Progenitor cell of endocrine pancreas (in vitro differentiated cells): ENCODE measurements at regions not wholly inside any gene's neighbourhood (a gene's known extent, or its start where the extent isn't known, plus 50 kb on each side); places are given as distances from the start of the nearest gene placed in this dataset.

Source experiments
- DNase-seq: peaks from one replicate; pipeline ENCODE4 v3.0.0; 2021; ENCODE audit warnings: low spot score; ENCODE audit not compliant: unreplicated experiment
- H3K27ac Mint-ChIP-seq: 2 replicates; pipeline ENCODE4 v1.8.0; 2021; ENCODE audit warnings: mild to moderate bottlenecking, moderate library complexity, mixed read lengths
- H3K27me3 Mint-ChIP-seq: 2 replicates; pipeline ENCODE4 v1.8.0; 2021; ENCODE audit warnings: mixed read lengths
- H3K36me3 Mint-ChIP-seq: 2 replicates; pipeline ENCODE4 v1.8.0; 2022; ENCODE audit warnings: mixed read lengths; ENCODE audit not compliant: insufficient read depth
- H3K4me1 Mint-ChIP-seq: 2 replicates; pipeline ENCODE4 v1.8.0; 2021; ENCODE audit warnings: low read depth, mixed read lengths
- H3K4me3 Mint-ChIP-seq: 2 replicates; pipeline ENCODE4 v1.8.0; 2021; ENCODE audit warnings: low read depth, mild to moderate bottlenecking, moderate library complexity, mixed read lengths
- H3K9me3 Mint-ChIP-seq: 2 replicates; pipeline ENCODE4 v1.8.0; 2021; ENCODE audit warnings: low read depth, mixed read lengths
- TF ChIP-seq, protein P1 (sequence below): fragments of 200-600 bp; sonication (generic); IDR thresholded peaks from one replicate; pipeline ENCODE4 v1.5.0; 2021; ENCODE audit warnings: antibody characterized with exemption, mild to moderate bottlenecking; ENCODE audit not compliant: unreplicated experiment

DNA sequence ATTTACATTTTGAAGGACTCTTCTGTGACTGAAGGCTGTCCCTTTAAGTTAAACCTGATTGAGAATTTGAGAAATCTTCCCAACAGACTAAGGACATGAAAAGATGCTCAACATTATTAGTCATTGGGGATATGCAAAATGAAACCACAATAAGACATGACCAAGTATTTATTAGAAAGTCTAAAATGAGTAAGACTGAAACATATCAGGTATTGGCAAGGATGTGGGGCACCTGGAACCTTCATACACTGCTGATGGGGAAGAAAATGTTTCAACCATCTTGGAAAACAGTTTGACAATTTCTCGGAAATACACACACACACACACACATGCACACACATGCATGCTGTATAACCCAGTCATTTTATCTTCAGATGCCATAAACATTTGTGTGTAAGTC, 132.1 kb upstream of the CDK6 start:
- Mint-ChIP-seq H3K4me1 (no peaks in the 10 kb centered on the region), H3K9me3 (no peaks in the 10 kb centered on the region), H3K36me3 (no peaks in the 10 kb centered on the region), H3K4me3 (no peak overlapping the region), H3K27ac (no peak overlapping the region), H3K27me3 (no peaks in the 10 kb centered on the region)
- DNase-seq: no peak
- TF ChIP-seq, protein P1, sequence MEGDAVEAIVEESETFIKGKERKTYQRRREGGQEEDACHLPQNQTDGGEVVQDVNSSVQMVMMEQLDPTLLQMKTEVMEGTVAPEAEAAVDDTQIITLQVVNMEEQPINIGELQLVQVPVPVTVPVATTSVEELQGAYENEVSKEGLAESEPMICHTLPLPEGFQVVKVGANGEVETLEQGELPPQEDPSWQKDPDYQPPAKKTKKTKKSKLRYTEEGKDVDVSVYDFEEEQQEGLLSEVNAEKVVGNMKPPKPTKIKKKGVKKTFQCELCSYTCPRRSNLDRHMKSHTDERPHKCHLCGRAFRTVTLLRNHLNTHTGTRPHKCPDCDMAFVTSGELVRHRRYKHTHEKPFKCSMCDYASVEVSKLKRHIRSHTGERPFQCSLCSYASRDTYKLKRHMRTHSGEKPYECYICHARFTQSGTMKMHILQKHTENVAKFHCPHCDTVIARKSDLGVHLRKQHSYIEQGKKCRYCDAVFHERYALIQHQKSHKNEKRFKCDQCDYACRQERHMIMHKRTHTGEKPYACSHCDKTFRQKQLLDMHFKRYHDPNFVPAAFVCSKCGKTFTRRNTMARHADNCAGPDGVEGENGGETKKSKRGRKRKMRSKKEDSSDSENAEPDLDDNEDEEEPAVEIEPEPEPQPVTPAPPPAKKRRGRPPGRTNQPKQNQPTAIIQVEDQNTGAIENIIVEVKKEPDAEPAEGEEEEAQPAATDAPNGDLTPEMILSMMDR: no peak

DNA sequence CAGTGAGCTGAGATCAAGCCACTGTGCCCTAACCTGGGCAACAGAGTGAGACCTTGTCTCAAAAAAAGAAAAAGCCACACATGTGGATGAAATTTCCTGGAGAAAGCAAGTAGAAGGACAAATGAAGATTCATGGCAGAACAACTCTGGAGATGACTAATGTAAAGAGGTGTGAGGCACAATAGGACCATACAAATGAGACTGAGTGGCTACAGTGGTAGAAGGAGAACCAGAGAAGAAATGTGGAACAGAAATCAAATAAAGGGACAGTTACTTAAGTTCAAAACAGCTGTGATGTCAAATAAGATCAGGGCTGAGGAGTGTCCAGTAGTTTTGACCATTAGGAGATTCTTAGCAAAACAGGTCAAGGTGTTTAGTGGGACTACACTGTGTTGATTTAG, 130.9 kb upstream of the CDK6 start:
- no peak overlapping the region for H3K27ac Mint-ChIP-seq
- no peak overlapping the region for H3K4me3 Mint-ChIP-seq
- DNase-seq: no peak
- no peaks in the 10 kb centered on the region for H3K36me3 Mint-ChIP-seq
- TF ChIP-seq, protein P1: no peak
- no peaks in the 10 kb centered on the region for H3K9me3 Mint-ChIP-seq
- H3K4me1 Mint-ChIP-seq: no peaks in the 10 kb centered on the region
- no peaks in the 10 kb centered on the region for H3K27me3 Mint-ChIP-seq

DNA sequence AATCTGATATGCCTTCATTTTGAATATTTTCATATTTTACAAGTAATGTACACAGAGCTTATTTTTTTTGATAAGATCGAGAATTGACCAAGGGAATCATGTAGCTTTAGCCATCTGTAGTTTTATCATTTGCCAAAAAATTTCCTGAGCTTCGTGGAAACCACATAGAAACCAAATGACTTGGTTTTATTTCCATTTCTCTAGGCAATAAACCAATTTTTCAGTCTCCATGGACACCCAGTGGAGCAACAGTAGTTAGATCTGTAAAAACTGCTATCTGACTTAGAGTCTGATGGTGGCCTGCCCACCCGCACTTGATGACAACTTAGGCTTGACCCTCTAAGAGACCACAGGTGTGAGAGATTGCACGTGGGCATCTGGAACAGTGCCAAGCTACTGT, 127.8 kb upstream of the CDK6 start:
- H3K9me3 Mint-ChIP-seq: peaks cover 8% of the 10 kb centered on the region
- no peak overlapping the region for H3K4me3 Mint-ChIP-seq
- H3K27ac Mint-ChIP-seq: no peak overlapping the region
- H3K4me1 Mint-ChIP-seq: no peaks in the 10 kb centered on the region
- H3K36me3 Mint-ChIP-seq: no peaks in the 10 kb centered on the region
- DNase-seq: no peak
- no peaks in the 10 kb centered on the region for H3K27me3 Mint-ChIP-seq
- TF ChIP-seq, protein P1: no peak

DNA sequence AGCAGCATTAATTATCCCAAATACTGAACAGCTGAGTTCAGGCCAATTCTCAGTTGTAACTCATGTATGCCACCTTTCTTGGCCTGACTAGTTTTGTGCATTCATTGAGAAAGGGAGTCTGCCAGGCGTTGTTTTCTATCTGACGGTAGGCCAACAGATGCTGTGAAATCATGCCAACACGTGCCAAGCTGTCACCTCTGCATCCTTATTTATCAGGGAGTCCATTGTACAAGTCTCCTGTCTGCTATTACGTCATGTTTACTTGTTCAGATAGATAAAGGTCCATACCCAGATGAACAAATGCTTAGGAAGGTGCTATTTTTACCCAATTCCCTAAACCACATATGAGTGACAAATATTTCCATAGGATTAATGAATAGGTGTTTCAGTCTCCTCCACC, 127.2 kb upstream of the CDK6 start:
- Mint-ChIP-seq H3K27me3 (no peaks in the 10 kb centered on the region), H3K4me1 (no peaks in the 10 kb centered on the region), H3K9me3 (peaks cover 8% of the 10 kb centered on the region), H3K27ac (no peak overlapping the region), H3K4me3 (no peak overlapping the region), H3K36me3 (no peaks in the 10 kb centered on the region)
- TF ChIP-seq, protein P1: no peak
- no peak for DNase-seq

DNA sequence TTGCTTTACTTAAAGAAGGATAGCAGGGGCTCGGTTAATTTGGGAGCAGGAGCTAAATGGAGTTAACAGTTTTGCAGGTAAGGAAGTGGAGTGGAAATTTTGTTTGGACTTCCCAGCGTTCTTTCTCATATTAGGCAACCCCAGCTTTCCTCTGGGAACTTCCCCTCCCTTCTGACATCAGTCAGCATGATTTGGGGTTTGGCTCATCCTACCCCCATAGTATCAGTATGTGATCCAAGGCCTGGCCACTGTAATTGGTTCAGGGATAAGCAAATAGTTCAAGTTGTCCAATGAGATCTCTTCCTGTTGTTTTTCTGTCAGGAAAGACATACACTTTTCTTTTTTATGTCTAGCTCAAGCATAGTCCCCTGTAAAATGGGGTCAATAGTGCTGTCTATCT, 125.6 kb upstream of the CDK6 start:
- Mint-ChIP-seq H3K4me3 (no peak overlapping the region), H3K27ac (no peak overlapping the region), H3K9me3 (peaks cover 11% of the 10 kb centered on the region), H3K27me3 (no peaks in the 10 kb centered on the region), H3K4me1 (no peaks in the 10 kb centered on the region), H3K36me3 (no peaks in the 10 kb centered on the region)
- TF ChIP-seq, protein P1: no peak
- DNase-seq: no peak
